Panc1 (cell line): ENCODE measurements at regions not wholly inside any gene's neighbourhood (a gene's known extent, or its start where the extent isn't known, plus 50 kb on each side); places are given as distances from the start of the nearest gene placed in this dataset.

ENCODE experiments used
- POLR2AphosphoS5 ChIP-seq: IDR thresholded peaks from 2 replicates; pipeline ENCODE4 v1.6.1; 2012; ENCODE audit warnings: mild to moderate bottlenecking, low read depth, low read length, moderate library complexity
- SIN3A ChIP-seq: IDR thresholded peaks from 2 replicates; pipeline ENCODE4 v1.6.1; 2012; ENCODE audit warnings: low read depth, mild to moderate bottlenecking, low read length, moderate library complexity, borderline replicate concordance; ENCODE audit not compliant: insufficient read depth
- TCF7L2 ChIP-seq: IDR thresholded peaks from 2 replicates; pipeline ENCODE4 v1.6.1; 2011; ENCODE audit warnings: mild to moderate bottlenecking, low read depth, low read length, inconsistent platforms
- TF ChIP-seq, protein P1 (sequence below): fragments of 450-650 bp; IDR thresholded peaks from 2 replicates; pipeline ENCODE4 v1.5.1; 2017; ENCODE audit warnings: mild to moderate bottlenecking
- TF ChIP-seq, protein P2 (sequence below), 2 experiments: IDR thresholded peaks; 2 replicates each; pipeline ENCODE4 v1.6.1; 2011 to 2012; ENCODE audit warnings: low read depth in 2 of 2, control low read depth in 1 of 2, low read length in 1 of 2, mild to moderate bottlenecking in 1 of 2, moderate library complexity in 1 of 2; ENCODE audit not compliant: insufficient read depth in 1 of 2

DNA sequence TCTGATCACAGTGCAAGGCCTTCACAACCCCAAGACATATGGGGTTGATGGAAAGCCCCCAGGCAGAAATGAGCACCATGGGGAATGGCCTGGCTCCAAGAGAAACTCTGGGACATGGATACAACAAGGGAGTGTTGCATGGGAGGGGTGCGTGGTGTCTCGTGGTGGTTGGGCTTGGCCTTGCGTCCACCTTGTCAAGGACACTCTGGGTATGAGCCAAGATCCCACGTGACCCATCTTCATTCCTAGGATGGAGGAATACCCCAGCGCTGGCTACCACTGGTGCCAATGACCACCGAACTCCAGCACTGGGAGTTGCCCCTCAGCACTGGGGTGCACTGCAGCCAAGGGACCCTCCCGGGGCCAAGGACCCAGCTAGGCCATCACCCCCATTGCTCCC is 267.5 kb upstream of the AGTR2 start:
- TF ChIP-seq, protein P1, sequence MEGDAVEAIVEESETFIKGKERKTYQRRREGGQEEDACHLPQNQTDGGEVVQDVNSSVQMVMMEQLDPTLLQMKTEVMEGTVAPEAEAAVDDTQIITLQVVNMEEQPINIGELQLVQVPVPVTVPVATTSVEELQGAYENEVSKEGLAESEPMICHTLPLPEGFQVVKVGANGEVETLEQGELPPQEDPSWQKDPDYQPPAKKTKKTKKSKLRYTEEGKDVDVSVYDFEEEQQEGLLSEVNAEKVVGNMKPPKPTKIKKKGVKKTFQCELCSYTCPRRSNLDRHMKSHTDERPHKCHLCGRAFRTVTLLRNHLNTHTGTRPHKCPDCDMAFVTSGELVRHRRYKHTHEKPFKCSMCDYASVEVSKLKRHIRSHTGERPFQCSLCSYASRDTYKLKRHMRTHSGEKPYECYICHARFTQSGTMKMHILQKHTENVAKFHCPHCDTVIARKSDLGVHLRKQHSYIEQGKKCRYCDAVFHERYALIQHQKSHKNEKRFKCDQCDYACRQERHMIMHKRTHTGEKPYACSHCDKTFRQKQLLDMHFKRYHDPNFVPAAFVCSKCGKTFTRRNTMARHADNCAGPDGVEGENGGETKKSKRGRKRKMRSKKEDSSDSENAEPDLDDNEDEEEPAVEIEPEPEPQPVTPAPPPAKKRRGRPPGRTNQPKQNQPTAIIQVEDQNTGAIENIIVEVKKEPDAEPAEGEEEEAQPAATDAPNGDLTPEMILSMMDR = no peak
- TF ChIP-seq POLR2AphosphoS5 (no peak), TCF7L2 (no peak), SIN3A (no peak)
- TF ChIP-seq, protein P2, sequence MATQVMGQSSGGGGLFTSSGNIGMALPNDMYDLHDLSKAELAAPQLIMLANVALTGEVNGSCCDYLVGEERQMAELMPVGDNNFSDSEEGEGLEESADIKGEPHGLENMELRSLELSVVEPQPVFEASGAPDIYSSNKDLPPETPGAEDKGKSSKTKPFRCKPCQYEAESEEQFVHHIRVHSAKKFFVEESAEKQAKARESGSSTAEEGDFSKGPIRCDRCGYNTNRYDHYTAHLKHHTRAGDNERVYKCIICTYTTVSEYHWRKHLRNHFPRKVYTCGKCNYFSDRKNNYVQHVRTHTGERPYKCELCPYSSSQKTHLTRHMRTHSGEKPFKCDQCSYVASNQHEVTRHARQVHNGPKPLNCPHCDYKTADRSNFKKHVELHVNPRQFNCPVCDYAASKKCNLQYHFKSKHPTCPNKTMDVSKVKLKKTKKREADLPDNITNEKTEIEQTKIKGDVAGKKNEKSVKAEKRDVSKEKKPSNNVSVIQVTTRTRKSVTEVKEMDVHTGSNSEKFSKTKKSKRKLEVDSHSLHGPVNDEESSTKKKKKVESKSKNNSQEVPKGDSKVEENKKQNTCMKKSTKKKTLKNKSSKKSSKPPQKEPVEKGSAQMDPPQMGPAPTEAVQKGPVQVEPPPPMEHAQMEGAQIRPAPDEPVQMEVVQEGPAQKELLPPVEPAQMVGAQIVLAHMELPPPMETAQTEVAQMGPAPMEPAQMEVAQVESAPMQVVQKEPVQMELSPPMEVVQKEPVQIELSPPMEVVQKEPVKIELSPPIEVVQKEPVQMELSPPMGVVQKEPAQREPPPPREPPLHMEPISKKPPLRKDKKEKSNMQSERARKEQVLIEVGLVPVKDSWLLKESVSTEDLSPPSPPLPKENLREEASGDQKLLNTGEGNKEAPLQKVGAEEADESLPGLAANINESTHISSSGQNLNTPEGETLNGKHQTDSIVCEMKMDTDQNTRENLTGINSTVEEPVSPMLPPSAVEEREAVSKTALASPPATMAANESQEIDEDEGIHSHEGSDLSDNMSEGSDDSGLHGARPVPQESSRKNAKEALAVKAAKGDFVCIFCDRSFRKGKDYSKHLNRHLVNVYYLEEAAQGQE (IDR thresholded peaks at IDR 0.05; ENCODE audit: insufficient read depth in 1 of 2, low read depth in 2 of 2, low read length in 1 of 2) = no peak
